Adipocyte (in vitro differentiated cells): ENCODE measurements at regions not wholly inside any gene's neighbourhood (a gene's known extent, or its start where the extent isn't known, plus 50 kb on each side); places are given as distances from the start of the nearest gene placed in this dataset.

Experiments used
- DNase-seq: peaks from one replicate; pipeline ENCODE4 v3.0.0-alpha.2; 2015; ENCODE audit warnings: low read depth
- H3K27me3 ChIP-seq: replicated peaks from 2 replicates; pipeline ENCODE4 v1.7.0; 2013; ENCODE audit warnings: mild to moderate bottlenecking, low read length, moderate library complexity; ENCODE audit not compliant: control insufficient read depth, insufficient read depth
- H3K36me3 ChIP-seq: 2 replicates; pipeline ENCODE4 v1.7.0; 2013; ENCODE audit warnings: low read length, mild to moderate bottlenecking, moderate library complexity; ENCODE audit not compliant: control insufficient read depth, insufficient read depth, severe bottlenecking
- H3K4me1 ChIP-seq: 2 replicates; pipeline ENCODE4 v1.7.0; 2013; ENCODE audit warnings: mild to moderate bottlenecking, low read length, moderate library complexity; ENCODE audit not compliant: control insufficient read depth, insufficient read depth
- H3K4me3 ChIP-seq: 2 replicates; pipeline ENCODE4 v1.7.0; 2013; ENCODE audit warnings: mild to moderate bottlenecking, low read length, moderate library complexity
- H3K9ac ChIP-seq: 2 replicates; pipeline ENCODE4 v1.7.0; 2013; ENCODE audit warnings: mild to moderate bottlenecking, low read length, moderate library complexity
- H3K9me3 ChIP-seq: 2 replicates; pipeline ENCODE4 v1.7.0; 2013; ENCODE audit warnings: mild to moderate bottlenecking, low read length, moderate library complexity; ENCODE audit not compliant: control insufficient read depth

DNA sequence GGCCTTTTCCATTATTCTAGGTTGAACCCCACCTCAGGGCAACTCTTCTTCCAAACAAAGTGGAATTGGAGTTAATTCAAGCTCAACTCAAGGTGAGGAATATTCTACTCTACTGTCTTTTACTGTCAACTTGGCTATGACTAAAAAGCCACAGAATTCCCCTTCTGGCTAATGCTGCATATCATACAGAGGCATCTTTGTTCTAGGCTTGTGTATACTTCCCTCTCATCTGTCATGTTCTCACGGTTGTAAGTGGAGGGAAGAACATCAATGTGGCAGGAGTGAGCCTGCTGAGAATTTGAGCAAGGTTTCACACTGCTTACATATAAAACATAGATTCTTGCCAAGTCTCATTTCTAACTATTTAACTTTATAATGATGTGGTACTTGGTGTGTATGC lies 921.4 kb upstream of the CNTN5 start:
- no peaks in the 10 kb centered on the region for H3K27me3 ChIP-seq
- no peak overlapping the region for H3K9ac ChIP-seq
- no peaks in the 10 kb centered on the region for H3K4me1 ChIP-seq
- no peak overlapping the region for H3K4me3 ChIP-seq
- peaks cover 3% of the 10 kb centered on the region for H3K9me3 ChIP-seq
- no peak for DNase-seq
- H3K36me3 ChIP-seq, result no peaks in the 10 kb centered on the region

GRCh38 chr11:98100689-98101088 lies 920.1 kb upstream of the CNTN5 start:
- Histone ChIP-seq H3K9ac (no peak overlapping the region), H3K4me3 (no peak overlapping the region), H3K36me3 (no peaks in the 10 kb centered on the region), H3K4me1 (no peaks in the 10 kb centered on the region), H3K9me3 (peaks cover 3% of the 10 kb centered on the region), H3K27me3 (no peaks in the 10 kb centered on the region)
- DNase-seq, result no peak

GRCh38 chr11:98101329-98101728 lies 919.4 kb upstream of the CNTN5 start:
- Histone ChIP-seq H3K4me3 (no peak overlapping the region), H3K9ac (no peak overlapping the region), H3K9me3 (peaks cover 3% of the 10 kb centered on the region), H3K4me1 (no peaks in the 10 kb centered on the region), H3K36me3 (no peaks in the 10 kb centered on the region), H3K27me3 (no peaks in the 10 kb centered on the region)
- DNase-seq, result no peak

DNA sequence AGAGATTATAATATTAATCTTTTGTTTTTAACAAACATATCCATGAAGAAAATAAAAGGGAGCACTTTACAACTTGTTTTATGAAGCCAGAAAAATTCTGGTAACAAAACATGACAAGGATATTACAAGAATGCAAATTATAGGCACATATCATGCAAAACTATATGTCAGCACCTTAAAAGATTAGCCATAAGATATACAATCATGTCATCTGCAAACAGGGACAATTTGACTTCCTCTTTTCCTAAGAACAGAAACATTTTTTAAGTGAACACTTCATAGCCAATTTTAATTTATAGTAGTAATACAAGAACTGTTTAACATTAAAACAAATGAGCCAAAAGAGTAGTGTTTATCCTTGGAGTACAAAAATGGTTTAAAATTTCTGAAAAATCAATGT lies 916.5 kb upstream of the CNTN5 start:
- Histone ChIP-seq H3K36me3 (no peaks in the 10 kb centered on the region), H3K9ac (no peak overlapping the region), H3K9me3 (peaks cover 3% of the 10 kb centered on the region), H3K27me3 (no peaks in the 10 kb centered on the region), H3K4me1 (no peaks in the 10 kb centered on the region), H3K4me3 (no peak overlapping the region)
- DNase-seq, result no peak

DNA sequence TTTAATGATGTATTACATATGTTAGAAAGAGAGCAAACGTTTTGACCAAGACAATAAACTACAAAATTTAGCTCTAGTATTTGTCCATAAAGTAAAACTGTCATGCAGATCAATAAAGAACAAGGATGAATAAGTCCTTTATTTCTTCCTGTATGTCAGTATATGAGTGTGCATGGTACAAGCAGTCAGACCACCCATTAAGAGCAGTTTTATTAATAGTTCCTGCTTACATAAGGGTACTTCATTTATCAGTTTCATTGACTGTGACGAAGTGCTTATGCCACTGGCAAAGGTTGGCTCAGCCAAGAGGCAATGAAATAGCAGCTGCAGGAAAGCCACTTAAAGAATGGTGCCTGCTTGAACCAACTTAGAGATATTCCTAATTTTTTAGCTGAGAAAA lies 913.0 kb upstream of the CNTN5 start:
- no peak for DNase-seq
- Histone ChIP-seq H3K9me3 (no peaks in the 10 kb centered on the region), H3K9ac (no peak overlapping the region), H3K27me3 (no peaks in the 10 kb centered on the region), H3K36me3 (no peaks in the 10 kb centered on the region), H3K4me1 (no peaks in the 10 kb centered on the region), H3K4me3 (no peak overlapping the region)

- H3K9me3 ChIP-seq, result no peaks in the 10 kb centered on the region
- H3K4me3 ChIP-seq, result no peak overlapping the region
- DNase-seq, result no peak
- no peak overlapping the region for H3K9ac ChIP-seq
- no peaks in the 10 kb centered on the region for H3K4me1 ChIP-seq
- H3K36me3 ChIP-seq, result no peaks in the 10 kb centered on the region
- no peaks in the 10 kb centered on the region for H3K27me3 ChIP-seq
Measured at GRCh38 chr11:98110030-98110429, 910.7 kb upstream of the CNTN5 start.

GRCh38 chr11:98115873-98116272 lies 904.9 kb upstream of the CNTN5 start:
- H3K4me3 ChIP-seq, result no peak overlapping the region
- no peak overlapping the region for H3K9ac ChIP-seq
- no peak for DNase-seq
- H3K9me3 ChIP-seq, result no peaks in the 10 kb centered on the region
- no peaks in the 10 kb centered on the region for H3K36me3 ChIP-seq
- H3K4me1 ChIP-seq, result no peaks in the 10 kb centered on the region
- H3K27me3 ChIP-seq, result no peaks in the 10 kb centered on the region

- no peaks in the 10 kb centered on the region for H3K36me3 ChIP-seq
- peaks cover 73% of the 10 kb centered on the region for H3K9me3 ChIP-seq
- H3K4me3 ChIP-seq, result no peak overlapping the region
- no peaks in the 10 kb centered on the region for H3K4me1 ChIP-seq
- no peak overlapping the region for H3K9ac ChIP-seq
- DNase-seq, result no peak
- no peaks in the 10 kb centered on the region for H3K27me3 ChIP-seq
Measured at GRCh38 chr11:98130117-98130625, 890.6 kb upstream of the CNTN5 start.

- Histone ChIP-seq H3K9me3 (peaks cover 44% of the 10 kb centered on the region), H3K9ac (no peak overlapping the region), H3K4me3 (no peak overlapping the region), H3K4me1 (no peaks in the 10 kb centered on the region), H3K27me3 (no peaks in the 10 kb centered on the region), H3K36me3 (no peaks in the 10 kb centered on the region)
- DNase-seq, result no peak
Measured at GRCh38 chr11:98136357-98136756, 884.4 kb upstream of the CNTN5 start.

DNA sequence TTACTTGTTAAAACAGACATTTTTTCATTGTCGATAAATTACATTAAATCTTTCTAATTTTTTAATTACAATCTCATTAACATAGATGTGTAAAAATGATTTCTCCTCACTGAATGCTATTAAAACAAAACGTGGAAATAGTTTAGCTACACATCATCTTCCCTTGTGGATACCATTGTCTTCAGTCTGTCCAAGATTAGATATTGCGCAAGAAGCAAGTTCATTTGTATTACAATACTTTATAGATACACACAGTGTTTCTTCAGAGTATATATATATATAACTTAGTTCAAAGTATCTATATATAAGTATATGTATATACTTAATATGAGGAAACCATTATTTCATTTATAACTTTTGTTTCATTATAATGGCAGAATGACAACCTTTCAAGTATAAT lies 883.3 kb upstream of the CNTN5 start:
- no peaks in the 10 kb centered on the region for H3K27me3 ChIP-seq
- H3K9me3 ChIP-seq, result peaks cover 35% of the 10 kb centered on the region
- no peaks in the 10 kb centered on the region for H3K36me3 ChIP-seq
- no peaks in the 10 kb centered on the region for H3K4me1 ChIP-seq
- H3K4me3 ChIP-seq, result no peak overlapping the region
- DNase-seq, result no peak
- H3K9ac ChIP-seq, result no peak overlapping the region

GRCh38 chr11:98143661-98144060 lies 877.1 kb upstream of the CNTN5 start:
- no peaks in the 10 kb centered on the region for H3K4me1 ChIP-seq
- H3K4me3 ChIP-seq, result no peak overlapping the region
- H3K36me3 ChIP-seq, result no peaks in the 10 kb centered on the region
- H3K9me3 ChIP-seq, result peaks cover 27% of the 10 kb centered on the region
- H3K9ac ChIP-seq, result no peak overlapping the region
- no peak for DNase-seq
- no peaks in the 10 kb centered on the region for H3K27me3 ChIP-seq

DNA sequence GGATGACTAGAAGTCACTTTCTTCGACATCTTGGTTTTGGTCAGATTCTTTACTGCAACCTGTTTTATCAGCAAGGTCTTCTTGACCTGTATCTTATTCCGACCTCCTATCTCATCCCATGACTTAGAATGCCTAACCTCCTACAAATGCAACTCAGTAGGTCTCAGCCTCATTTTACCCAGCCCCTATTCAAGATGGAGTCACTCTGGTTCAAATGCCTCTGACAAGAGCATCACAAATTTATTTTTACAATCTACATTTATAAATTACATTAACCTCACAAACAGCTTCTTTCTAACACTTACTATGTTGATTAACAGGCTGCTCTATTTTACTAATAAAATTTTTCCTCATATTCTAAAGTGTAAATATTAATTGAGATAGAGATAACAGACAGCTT lies 867.0 kb upstream of the CNTN5 start:
- Histone ChIP-seq H3K4me1 (no peaks in the 10 kb centered on the region), H3K9me3 (peaks cover 5% of the 10 kb centered on the region), H3K36me3 (no peaks in the 10 kb centered on the region), H3K9ac (no peak overlapping the region), H3K4me3 (no peak overlapping the region), H3K27me3 (no peaks in the 10 kb centered on the region)
- no peak for DNase-seq
